ENCODE measurements at regions not wholly inside any gene's neighbourhood (a gene's known extent, or its start where the extent isn't known, plus 50 kb on each side); places are given as distances from the start of the nearest gene placed in this dataset.

GRCh38 chr19:29380581-29380980 is 145.2 kb upstream of the VSTM2B start:
- H3K4me1 Mint-ChIP-seq (ENCODE audit: low read depth), result peaks cover 1% of the 10 kb centered on the region
- H3K36me3 Mint-ChIP-seq (ENCODE audit: low read depth), result no peaks in the 10 kb centered on the region
- no peak overlapping the region for H3K4me3 Mint-ChIP-seq
- peaks cover 27% of the 10 kb centered on the region for H3K27me3 Mint-ChIP-seq
- DNase-seq, result no peak
- no peak overlapping the region for H3K27ac Mint-ChIP-seq
- no peaks in the 10 kb centered on the region for H3K9me3 Mint-ChIP-seq

- Mint-ChIP-seq H3K27me3 (peaks cover 21% of the 10 kb centered on the region), H3K27ac (no peak overlapping the region), H3K36me3 (ENCODE audit: low read depth) (no peaks in the 10 kb centered on the region), H3K9me3 (no peaks in the 10 kb centered on the region), H3K4me3 (no peak overlapping the region), H3K4me1 (ENCODE audit: low read depth) (peaks cover 1% of the 10 kb centered on the region)
- no peak for DNase-seq
Observed at GRCh38 chr19:29381353-29382203, 144.2 kb upstream of the VSTM2B start.

GRCh38 chr19:29383696-29384095 is 142.1 kb upstream of the VSTM2B start:
- Mint-ChIP-seq H3K9me3 (no peaks in the 10 kb centered on the region), H3K27ac (no peak overlapping the region), H3K27me3 (peaks cover 19% of the 10 kb centered on the region), H3K36me3 (ENCODE audit: low read depth) (no peaks in the 10 kb centered on the region), H3K4me1 (ENCODE audit: low read depth) (peaks cover 1% of the 10 kb centered on the region), H3K4me3 (no peak overlapping the region)
- DNase-seq, result no peak

GRCh38 chr19:29384656-29385055 is 141.1 kb upstream of the VSTM2B start:
- Mint-ChIP-seq H3K27me3 (peaks cover 13% of the 10 kb centered on the region), H3K4me3 (no peak overlapping the region), H3K9me3 (no peaks in the 10 kb centered on the region), H3K4me1 (ENCODE audit: low read depth) (peaks cover 1% of the 10 kb centered on the region), H3K36me3 (ENCODE audit: low read depth) (no peaks in the 10 kb centered on the region), H3K27ac (no peak overlapping the region)
- DNase-seq, result no peak

GRCh38 chr19:29385191-29385795 is 140.5 kb upstream of the VSTM2B start:
- peaks cover 6% of the 10 kb centered on the region for H3K27me3 Mint-ChIP-seq
- DNase-seq, result no peak
- H3K9me3 Mint-ChIP-seq, result no peaks in the 10 kb centered on the region
- no peaks in the 10 kb centered on the region for H3K36me3 Mint-ChIP-seq (ENCODE audit: low read depth)
- no peak overlapping the region for H3K27ac Mint-ChIP-seq
- no peaks in the 10 kb centered on the region for H3K4me1 Mint-ChIP-seq (ENCODE audit: low read depth)
- H3K4me3 Mint-ChIP-seq, result no peak overlapping the region

- Mint-ChIP-seq H3K9me3 (peaks cover 8% of the 10 kb centered on the region), H3K36me3 (ENCODE audit: low read depth) (no peaks in the 10 kb centered on the region), H3K4me3 (no peak overlapping the region), H3K27ac (no peak overlapping the region), H3K27me3 (no peaks in the 10 kb centered on the region), H3K4me1 (ENCODE audit: low read depth) (no peaks in the 10 kb centered on the region)
- DNase-seq, result no peak
Observed at GRCh38 chr19:29386970-29387369, 138.8 kb upstream of the VSTM2B start.

- H3K27ac Mint-ChIP-seq, result no peak overlapping the region
- H3K4me1 Mint-ChIP-seq (ENCODE audit: low read depth), result no peaks in the 10 kb centered on the region
- no peak overlapping the region for H3K4me3 Mint-ChIP-seq
- H3K27me3 Mint-ChIP-seq, result no peaks in the 10 kb centered on the region
- no peak for DNase-seq
- H3K36me3 Mint-ChIP-seq (ENCODE audit: low read depth), result no peaks in the 10 kb centered on the region
- peaks cover 8% of the 10 kb centered on the region for H3K9me3 Mint-ChIP-seq
Observed at GRCh38 chr19:29387586-29387985, 138.2 kb upstream of the VSTM2B start.

- Mint-ChIP-seq H3K4me3 (no peak overlapping the region), H3K9me3 (peaks cover 8% of the 10 kb centered on the region), H3K27me3 (peaks cover 3% of the 10 kb centered on the region), H3K4me1 (ENCODE audit: low read depth) (no peaks in the 10 kb centered on the region), H3K36me3 (ENCODE audit: low read depth) (no peaks in the 10 kb centered on the region), H3K27ac (no peak overlapping the region)
- no peak for DNase-seq
Observed at GRCh38 chr19:29389495-29389894, 136.3 kb upstream of the VSTM2B start.

GRCh38 chr19:29390742-29391141 is 135.1 kb upstream of the VSTM2B start:
- H3K27ac Mint-ChIP-seq, result no peak overlapping the region

GRCh38 chr19:29393915-29394460 is 131.8 kb upstream of the VSTM2B start:
- H3K4me3 Mint-ChIP-seq, result no peak overlapping the region
- no peak for DNase-seq
- no peak overlapping the region for H3K27ac Mint-ChIP-seq
- H3K36me3 Mint-ChIP-seq (ENCODE audit: low read depth), result no peaks in the 10 kb centered on the region
- peaks cover 13% of the 10 kb centered on the region for H3K27me3 Mint-ChIP-seq
- peaks cover 8% of the 10 kb centered on the region for H3K9me3 Mint-ChIP-seq
- no peaks in the 10 kb centered on the region for H3K4me1 Mint-ChIP-seq (ENCODE audit: low read depth)

More at GRCh38 chr19:29390742-29391141, 135.1 kb upstream of the VSTM2B start:
- Mint-ChIP-seq H3K4me1 (ENCODE audit: low read depth) (no peaks in the 10 kb centered on the region), H3K36me3 (ENCODE audit: low read depth) (no peaks in the 10 kb centered on the region), H3K4me3 (no peak overlapping the region), H3K27me3 (peaks cover 12% of the 10 kb centered on the region), H3K9me3 (peaks cover 8% of the 10 kb centered on the region)
- no peak for DNase-seq

- no peak overlapping the region for H3K4me3 Mint-ChIP-seq
- H3K9me3 Mint-ChIP-seq, result peaks cover 8% of the 10 kb centered on the region
- no peaks in the 10 kb centered on the region for H3K36me3 Mint-ChIP-seq (ENCODE audit: low read depth)
- H3K27ac Mint-ChIP-seq, result no peak overlapping the region
- H3K27me3 Mint-ChIP-seq, result peaks cover 13% of the 10 kb centered on the region
- DNase-seq, result no peak
- no peaks in the 10 kb centered on the region for H3K4me1 Mint-ChIP-seq (ENCODE audit: low read depth)
Observed at GRCh38 chr19:29395111-29395733, 130.6 kb upstream of the VSTM2B start.

- DNase-seq, result no peak
- Mint-ChIP-seq H3K27me3 (peaks cover 13% of the 10 kb centered on the region), H3K9me3 (peaks cover 8% of the 10 kb centered on the region), H3K4me3 (no peak overlapping the region), H3K36me3 (ENCODE audit: low read depth) (no peaks in the 10 kb centered on the region), H3K4me1 (ENCODE audit: low read depth) (no peaks in the 10 kb centered on the region), H3K27ac (no peak overlapping the region)
Observed at GRCh38 chr19:29395734-29396414, 129.9 kb upstream of the VSTM2B start.

GRCh38 chr19:29396925-29397324 is 128.9 kb upstream of the VSTM2B start:
- no peak overlapping the region for H3K27ac Mint-ChIP-seq
- H3K36me3 Mint-ChIP-seq (ENCODE audit: low read depth), result no peaks in the 10 kb centered on the region
- H3K9me3 Mint-ChIP-seq, result no peaks in the 10 kb centered on the region
- H3K4me3 Mint-ChIP-seq, result no peak overlapping the region
- H3K27me3 Mint-ChIP-seq, result peaks cover 13% of the 10 kb centered on the region
- H3K4me1 Mint-ChIP-seq (ENCODE audit: low read depth), result no peaks in the 10 kb centered on the region
- DNase-seq, result no peak

- Mint-ChIP-seq H3K4me3 (no peak overlapping the region), H3K36me3 (ENCODE audit: low read depth) (no peaks in the 10 kb centered on the region), H3K27ac (no peak overlapping the region), H3K9me3 (no peaks in the 10 kb centered on the region), H3K4me1 (ENCODE audit: low read depth) (no peaks in the 10 kb centered on the region), H3K27me3 (peaks cover 13% of the 10 kb centered on the region)
- no peak for DNase-seq
Observed at GRCh38 chr19:29397748-29398147, 128.0 kb upstream of the VSTM2B start.
